Activated CD8-positive, alpha-beta T cell treated with anti-CD3 and anti-CD28 coated beads for 36 hours (primary cell): ENCODE measurements at regions not wholly inside any gene's neighbourhood (a gene's known extent, or its start where the extent isn't known, plus 50 kb on each side); places are given as distances from the start of the nearest gene placed in this dataset.

Experiments used
- ATAC-seq: fragments of 200-7000 bp; cut with Tn5 transposase; one replicate; pipeline ENCODE4 v1.10.0; 2021; ENCODE audit warnings: mild to moderate bottlenecking, moderate library complexity
- CTCF ChIA-PET: fragments of 350-600 bp; sonication (Branson Sonifier 250); formaldehyde crosslinking; loops from one replicate; lab custom pipeline; 2021; ENCODE audit warnings: antibody characterized with exemption; lab: Charles Lee
- POLR2A ChIA-PET: fragments of 350-600 bp; sonication (Branson Sonifier 250); formaldehyde crosslinking; loops from one replicate; lab custom pipeline; 2021; ENCODE audit warnings: antibody characterized with exemption; lab: Charles Lee
- DNase-seq: peaks from one replicate; pipeline ENCODE4 v3.0.0-alpha.2; 2020
- H3K27ac Mint-ChIP-seq: one replicate; pipeline ENCODE4 v1.8.0; 2021; ENCODE audit warnings: mild to moderate bottlenecking, mixed read lengths
- H3K27me3 Mint-ChIP-seq: one replicate; pipeline ENCODE4 v1.8.0; 2021; ENCODE audit warnings: mixed read lengths
- H3K36me3 Mint-ChIP-seq: one replicate; pipeline ENCODE4 v1.8.0; 2021; ENCODE audit warnings: low read depth, mixed read lengths
- H3K4me1 Mint-ChIP-seq: one replicate; pipeline ENCODE4 v1.8.0; 2021; ENCODE audit warnings: low read depth, mixed read lengths
- H3K4me3 Mint-ChIP-seq: one replicate; pipeline ENCODE4 v1.8.0; 2021; ENCODE audit warnings: mild to moderate bottlenecking, moderate library complexity, mixed read lengths
- H3K9me3 Mint-ChIP-seq: one replicate; pipeline ENCODE4 v1.8.0; 2021; ENCODE audit warnings: mixed read lengths
- CTCF ChIP-seq: fragments of 200-600 bp; IDR thresholded peaks from one replicate; pipeline ENCODE4 v1.8.0; 2022; ENCODE audit warnings: antibody characterized with exemption, mild to moderate bottlenecking
- intact Hi-C: fragments of 100-400 bp; cut with micrococcal nuclease; formaldehyde crosslinking; loops from one replicate; pipeline ENCODE4 v1.10.0; 2022

GRCh38 chr10:33882996-33883395 is 548.5 kb upstream of the NRP1 start:
- Mint-ChIP-seq H3K4me3 (no peak overlapping the region), H3K36me3 (no peaks in the 10 kb centered on the region)

GRCh38 chr10:33880291-33880690 is 545.8 kb upstream of the NRP1 start:
- intact Hi-C loops: no loop called here
- no peak for TF ChIP-seq CTCF
- POLR2A ChIA-PET: no interaction called here
- H3K27me3 Mint-ChIP-seq: peaks cover 7% of the 10 kb centered on the region
- H3K36me3 Mint-ChIP-seq: no peaks in the 10 kb centered on the region
- DNase-seq (no peak), ATAC-seq (no peak)
- CTCF ChIA-PET: no interaction called here
- H3K4me1 Mint-ChIP-seq: no peaks in the 10 kb centered on the region
- H3K9me3 Mint-ChIP-seq: peaks cover 2% of the 10 kb centered on the region
- no peak overlapping the region for H3K27ac Mint-ChIP-seq
- no peak overlapping the region for H3K4me3 Mint-ChIP-seq

More at GRCh38 chr10:33882996-33883395, 548.5 kb upstream of the NRP1 start:
- peaks cover 7% of the 10 kb centered on the region for H3K27me3 Mint-ChIP-seq
- DNase-seq: no peak
- H3K27ac Mint-ChIP-seq: no peak overlapping the region
- POLR2A ChIA-PET: no interaction called here
- no peaks in the 10 kb centered on the region for H3K4me1 Mint-ChIP-seq
- TF ChIP-seq CTCF: no peak
- no peak for ATAC-seq
- CTCF ChIA-PET: interaction anchor here (1.3 kb wide), 1 partner anchor 13 kb away, joined by 3 read pairs; no protein-coding TSS in a partner anchor
- intact Hi-C loops: no loop called here
- H3K9me3 Mint-ChIP-seq: peaks cover 2% of the 10 kb centered on the region

- H3K9me3 Mint-ChIP-seq: peaks cover 2% of the 10 kb centered on the region
- H3K4me3 Mint-ChIP-seq: no peak overlapping the region
- no peak for TF ChIP-seq CTCF
- ATAC-seq: no peak
- H3K4me1 Mint-ChIP-seq: no peaks in the 10 kb centered on the region
- DNase-seq: no peak
- no peaks in the 10 kb centered on the region for H3K36me3 Mint-ChIP-seq
- H3K27me3 Mint-ChIP-seq: peaks cover 6% of the 10 kb centered on the region
- intact Hi-C loops: no loop called here
- ChIA-PET CTCF (no interaction called here), POLR2A (no interaction called here)
- H3K27ac Mint-ChIP-seq: no peak overlapping the region
Observed at GRCh38 chr10:33878238-33878786, 543.8 kb upstream of the NRP1 start.

GRCh38 chr10:33876584-33877400 is 542.3 kb upstream of the NRP1 start:
- H3K36me3 Mint-ChIP-seq: no peaks in the 10 kb centered on the region
- H3K9me3 Mint-ChIP-seq: peaks cover 2% of the 10 kb centered on the region
- no peak for TF ChIP-seq CTCF
- ChIA-PET POLR2A (no interaction called here), CTCF (no interaction called here)
- no peak for DNase-seq
- no peak overlapping the region for H3K4me3 Mint-ChIP-seq
- intact Hi-C loops: no loop called here
- no peak overlapping the region for H3K27ac Mint-ChIP-seq
- no peaks in the 10 kb centered on the region for H3K4me1 Mint-ChIP-seq
- no peak for ATAC-seq
- peaks cover 6% of the 10 kb centered on the region for H3K27me3 Mint-ChIP-seq

- no peak for TF ChIP-seq CTCF
- CTCF ChIA-PET: interaction anchor here (0.8 kb wide), 1 partner anchor 683 kb away, joined by 3 read pairs; no protein-coding TSS in a partner anchor
- POLR2A ChIA-PET: no interaction called here
- Mint-ChIP-seq H3K4me3 (no peak overlapping the region), H3K9me3 (peaks cover 2% of the 10 kb centered on the region), H3K27me3 (peaks cover 7% of the 10 kb centered on the region), H3K27ac (no peak overlapping the region), H3K4me1 (no peaks in the 10 kb centered on the region), H3K36me3 (no peaks in the 10 kb centered on the region)
- no peak for DNase-seq
- ATAC-seq: no peak
- intact Hi-C loops: no loop called here
Observed at GRCh38 chr10:33875924-33876583, 541.6 kb upstream of the NRP1 start.
